ENCODE measurements at regions not wholly inside any gene's neighbourhood (a gene's known extent, or its start where the extent isn't known, plus 50 kb on each side); places are given as distances from the start of the nearest gene placed in this dataset.

DNA sequence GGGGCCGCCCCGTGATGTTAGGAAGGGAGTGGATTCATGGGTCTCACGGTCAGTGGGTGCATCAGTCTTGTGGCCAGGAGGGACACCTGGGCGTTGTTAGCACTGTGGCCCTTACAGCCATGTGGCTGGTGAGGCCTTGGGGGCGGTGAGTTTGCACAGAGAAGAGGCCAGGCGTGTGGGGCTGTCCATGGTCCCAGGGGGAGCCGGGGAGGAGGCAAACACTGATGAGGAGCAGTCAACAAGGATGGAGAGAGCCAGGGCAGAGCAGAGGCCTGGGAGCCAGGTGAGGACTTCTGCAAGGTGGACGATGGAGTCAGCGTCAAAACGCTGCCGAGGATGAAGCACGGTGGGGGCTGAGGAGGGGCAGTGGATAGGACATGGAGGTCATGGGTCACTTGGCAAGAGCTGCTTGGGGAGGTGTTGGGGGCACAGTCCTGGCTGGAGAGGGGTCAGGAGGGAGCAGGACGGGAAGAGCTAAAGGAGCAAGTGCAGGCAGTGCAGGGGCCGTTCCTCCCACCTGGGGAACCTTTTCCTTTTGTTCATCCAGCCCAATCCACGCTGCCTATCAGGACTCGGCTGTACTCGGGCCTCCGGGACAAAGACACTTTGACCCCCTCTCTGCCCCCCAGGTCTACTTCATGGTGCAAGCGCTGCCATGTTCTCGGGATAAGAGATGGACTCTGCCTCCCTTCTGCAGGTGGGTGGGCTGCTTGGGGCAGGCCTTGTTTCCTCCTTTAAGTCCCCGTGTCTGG lies 801.1 kb downstream of the TBC1D22A start:
- Mint-ChIP-seq H3K9me3 (no peaks in the 10 kb centered on the region), H3K27me3 (peaks cover 6 to 13% of the 10 kb centered on the region in 2 donors), H3K4me1 (no peaks in the 10 kb centered on the region), H3K4me3 (no peak overlapping the region), H3K27ac (no peak overlapping the region), H3K36me3 (no peaks in the 10 kb centered on the region)
- DNase-seq (no peak), ATAC-seq (replicated peaks) (no peak)

DNA sequence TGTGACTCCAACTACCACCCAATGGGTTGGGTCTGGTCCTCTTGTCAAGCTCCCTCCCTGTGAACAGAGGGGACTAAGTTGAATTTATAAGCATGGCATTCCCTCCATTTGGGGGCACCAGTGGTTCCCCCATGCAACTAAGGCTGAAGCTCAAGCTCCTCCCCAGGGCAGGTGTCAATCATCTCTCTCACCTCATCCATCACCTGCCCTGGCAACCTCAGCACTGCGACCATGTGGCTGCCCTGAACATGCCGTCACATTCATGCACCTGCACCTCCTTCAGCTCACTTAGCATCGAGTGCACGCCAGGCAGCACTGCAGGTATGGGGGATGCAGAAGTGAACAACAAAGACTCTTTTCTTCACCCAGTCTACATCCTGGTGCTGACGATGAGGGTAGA lies 799.3 kb downstream of the TBC1D22A start:
- no peaks in the 10 kb centered on the region for H3K4me1 Mint-ChIP-seq
- no peak for ATAC-seq (replicated peaks)
- peaks cover 0 to 2% of the 10 kb centered on the region in 2 donors for H3K9me3 Mint-ChIP-seq
- no peak for DNase-seq
- no peak overlapping the region for H3K4me3 Mint-ChIP-seq
- no peak overlapping the region for H3K27ac Mint-ChIP-seq
- H3K36me3 Mint-ChIP-seq: no peaks in the 10 kb centered on the region
- H3K27me3 Mint-ChIP-seq: peaks cover 6 to 13% of the 10 kb centered on the region in 2 donors

DNA sequence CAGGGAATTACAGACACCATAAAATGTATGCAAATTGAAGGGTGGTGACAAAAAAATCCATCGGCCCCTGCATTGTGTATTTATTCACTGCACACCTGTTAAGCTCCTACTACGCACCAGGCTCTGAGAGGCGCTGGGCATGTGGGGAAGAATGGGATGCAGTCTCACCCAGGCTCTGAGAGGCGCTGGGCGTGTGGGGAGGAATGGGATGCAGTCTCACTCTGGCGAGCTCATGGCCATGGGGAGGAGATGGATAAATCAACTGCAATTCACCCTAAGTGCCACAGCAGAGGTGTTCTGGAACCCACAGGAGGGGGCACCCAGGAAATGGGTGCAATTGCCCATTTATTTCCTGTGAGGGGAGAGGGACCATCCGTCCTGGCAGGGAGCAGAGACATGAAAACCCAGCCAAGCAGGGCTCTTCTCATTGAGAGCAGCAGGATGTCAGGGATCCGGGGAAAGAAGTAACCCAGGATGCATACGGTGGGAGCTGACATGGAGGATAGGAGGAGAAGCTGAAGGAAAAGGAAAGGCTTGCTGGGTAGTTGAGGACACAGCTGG lies 798.7 kb downstream of the TBC1D22A start:
- peaks cover 6 to 13% of the 10 kb centered on the region in 2 donors for H3K27me3 Mint-ChIP-seq
- H3K36me3 Mint-ChIP-seq: no peaks in the 10 kb centered on the region
- ATAC-seq (replicated peaks) (no peak), DNase-seq (no peak)
- H3K9me3 Mint-ChIP-seq: peaks cover 0 to 2% of the 10 kb centered on the region in 2 donors
- H3K27ac Mint-ChIP-seq: no peak overlapping the region
- H3K4me3 Mint-ChIP-seq: no peak overlapping the region
- H3K4me1 Mint-ChIP-seq: no peaks in the 10 kb centered on the region

DNA sequence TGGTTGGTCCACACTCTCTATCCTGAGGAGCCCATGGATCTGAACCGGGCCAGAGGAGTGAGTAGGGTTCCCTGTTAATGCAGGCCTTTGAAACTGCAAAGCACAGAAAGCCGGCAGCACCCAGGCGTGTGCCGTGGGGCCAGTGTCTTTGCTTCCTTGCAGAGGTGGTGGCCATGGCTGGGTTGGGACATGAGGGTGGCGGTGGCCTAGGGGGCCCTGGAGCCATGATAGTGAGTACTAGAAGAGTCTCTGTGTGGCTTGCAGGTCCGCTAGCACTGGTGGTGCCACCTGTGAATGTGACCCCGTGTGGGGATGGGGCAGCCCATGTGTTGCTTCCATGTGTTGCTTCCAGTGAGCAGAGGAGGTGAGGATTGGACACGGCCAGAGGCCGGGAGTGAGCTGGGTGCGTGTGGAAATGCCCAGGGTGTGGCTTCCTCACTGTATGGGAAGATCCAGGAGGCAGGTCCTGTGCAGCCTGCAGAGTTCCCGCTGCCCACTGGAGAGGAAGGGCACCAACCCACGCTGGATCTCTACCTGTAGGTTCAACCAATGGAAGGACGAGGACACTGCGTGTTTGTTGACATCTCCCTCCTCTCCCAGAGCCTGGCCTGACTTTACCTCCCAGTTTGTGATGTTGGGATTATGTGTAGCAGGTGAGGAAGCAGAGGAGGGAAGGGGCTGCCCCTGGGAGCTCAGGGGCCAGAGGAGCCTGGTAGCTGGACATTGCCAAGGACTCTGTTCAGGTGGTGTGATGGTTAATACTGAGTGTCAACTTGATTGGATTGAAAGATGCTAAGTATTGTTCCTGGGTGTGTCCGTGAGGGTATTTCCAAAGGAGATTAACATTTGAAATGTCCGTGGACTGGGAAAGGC lies 796.6 kb downstream of the TBC1D22A start:
- ATAC-seq (replicated peaks) (no peak), DNase-seq (no peak)
- no peak overlapping the region for H3K27ac Mint-ChIP-seq
- H3K4me3 Mint-ChIP-seq: no peak overlapping the region
- no peaks in the 10 kb centered on the region for H3K36me3 Mint-ChIP-seq
- peaks cover 6 to 13% of the 10 kb centered on the region in 2 donors for H3K27me3 Mint-ChIP-seq
- H3K9me3 Mint-ChIP-seq: peaks cover 0 to 2% of the 10 kb centered on the region in 2 donors
- no peaks in the 10 kb centered on the region for H3K4me1 Mint-ChIP-seq

DNA sequence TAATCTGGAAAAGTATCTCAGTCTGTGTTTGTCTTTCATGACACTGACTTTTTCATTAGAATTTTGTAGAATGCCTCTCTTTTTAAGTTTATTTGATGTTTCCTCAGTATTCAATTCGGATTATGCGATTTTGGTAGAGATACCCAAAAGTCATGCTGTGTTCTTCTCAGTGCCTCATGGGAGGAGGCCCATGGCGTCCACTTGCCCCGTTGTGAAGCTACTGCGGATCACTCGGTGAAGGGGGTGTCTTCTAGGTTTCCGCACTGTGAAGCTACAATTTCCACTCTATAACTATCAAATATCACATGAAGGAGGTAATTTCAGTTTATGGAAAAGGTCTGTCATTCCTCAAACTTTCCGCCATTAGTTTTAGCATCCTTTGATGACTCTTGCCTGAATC lies 794.0 kb downstream of the TBC1D22A start:
- DNase-seq: no peak
- no peak for ATAC-seq (replicated peaks)
- Mint-ChIP-seq H3K27me3 (peaks cover 4 to 6% of the 10 kb centered on the region in 2 donors), H3K27ac (no peak overlapping the region), H3K36me3 (no peaks in the 10 kb centered on the region), H3K9me3 (peaks cover 0 to 2% of the 10 kb centered on the region in 2 donors), H3K4me3 (no peak overlapping the region), H3K4me1 (no peaks in the 10 kb centered on the region)

DNA sequence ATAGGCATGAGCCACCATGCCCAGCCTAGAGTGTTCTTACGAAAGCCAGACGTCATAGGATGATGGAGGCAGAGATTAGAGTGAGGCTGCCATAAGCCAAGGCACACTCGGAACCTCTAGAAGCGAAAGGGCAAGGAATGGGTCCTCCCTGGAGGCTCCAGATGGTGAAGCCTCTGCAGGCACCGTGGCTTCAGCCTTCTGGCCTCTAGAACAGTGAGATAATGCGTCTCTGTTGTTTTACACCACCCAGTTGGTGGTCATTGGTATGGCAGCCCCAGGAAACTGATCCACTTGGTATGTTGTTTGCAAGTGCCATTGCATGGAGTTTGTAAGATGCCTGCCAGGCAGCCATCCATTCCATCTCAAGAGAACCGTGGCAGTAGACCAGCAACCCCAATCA lies 791.0 kb downstream of the TBC1D22A start:
- Mint-ChIP-seq H3K27ac (no peak overlapping the region), H3K4me3 (no peak overlapping the region), H3K36me3 (no peaks in the 10 kb centered on the region), H3K4me1 (no peaks in the 10 kb centered on the region), H3K9me3 (peaks cover 0 to 2% of the 10 kb centered on the region in 2 donors), H3K27me3 (no peaks in the 10 kb centered on the region)
- DNase-seq: no peak
- no peak for ATAC-seq (replicated peaks)

DNA sequence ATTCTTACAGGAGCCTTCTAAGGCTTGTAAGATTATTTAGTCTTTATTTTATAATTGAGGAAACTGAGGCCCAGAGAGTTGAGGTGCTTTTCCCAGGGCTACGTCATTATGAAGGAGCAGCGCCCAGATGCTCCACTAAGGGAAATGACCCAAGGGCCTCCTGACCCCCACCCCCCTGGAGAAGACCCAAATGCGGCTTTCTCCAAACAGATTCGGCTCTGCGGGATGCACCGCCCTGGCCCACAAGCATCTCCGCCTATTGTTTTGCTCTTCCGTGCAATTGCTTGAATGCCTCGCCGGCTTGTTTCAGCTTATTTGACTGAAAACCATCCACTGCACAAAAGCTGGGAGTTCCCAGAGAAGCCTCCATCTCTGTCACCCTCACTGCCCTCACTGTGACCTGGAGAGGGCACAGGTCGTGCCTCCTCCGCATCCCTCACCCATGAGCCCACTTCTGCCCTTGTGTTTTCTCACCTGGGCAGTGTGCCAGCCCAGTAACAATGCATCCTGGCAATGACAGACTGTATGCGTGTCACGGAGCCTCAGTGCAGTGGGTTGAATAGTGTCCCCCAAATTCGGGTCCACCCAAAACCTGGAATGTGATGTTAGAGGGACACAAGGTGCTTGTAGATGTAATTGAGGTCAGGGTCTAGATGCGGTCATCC lies 790.2 kb downstream of the TBC1D22A start:
- ATAC-seq (replicated peaks): no peak
- no peak for DNase-seq
- Mint-ChIP-seq H3K4me3 (no peak overlapping the region), H3K4me1 (no peaks in the 10 kb centered on the region), H3K27ac (no peak overlapping the region), H3K9me3 (peaks cover 0 to 2% of the 10 kb centered on the region in 2 donors), H3K36me3 (no peaks in the 10 kb centered on the region), H3K27me3 (peaks cover 0 to 8% of the 10 kb centered on the region in 2 donors)

DNA sequence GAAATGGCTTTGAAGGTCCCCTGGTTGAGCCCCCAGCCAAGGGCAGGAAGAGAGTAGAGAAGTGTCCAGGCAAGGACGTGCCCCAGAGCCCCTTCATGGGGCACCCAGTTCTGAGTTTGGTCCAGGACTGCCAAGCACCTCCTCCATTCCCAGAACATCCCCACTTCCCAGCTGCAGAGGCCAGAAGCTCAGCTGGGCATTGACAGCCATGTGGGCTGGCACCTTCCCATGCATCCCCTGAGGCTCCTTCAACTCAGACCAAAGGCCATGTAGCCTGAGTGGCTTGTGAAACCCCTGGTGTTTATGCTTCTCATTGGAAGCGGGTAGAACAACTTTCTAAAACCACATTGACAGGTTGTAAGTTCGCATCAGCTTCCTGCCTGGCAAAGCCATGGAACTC lies 789.6 kb downstream of the TBC1D22A start:
- H3K27ac Mint-ChIP-seq: no peak overlapping the region
- H3K9me3 Mint-ChIP-seq: peaks cover under 1% of the 10 kb centered on the region in 2 donors
- DNase-seq: no peak
- H3K36me3 Mint-ChIP-seq: no peaks in the 10 kb centered on the region
- no peaks in the 10 kb centered on the region for H3K4me1 Mint-ChIP-seq
- no peak for ATAC-seq (replicated peaks)
- no peak overlapping the region for H3K4me3 Mint-ChIP-seq
- peaks cover 5 to 14% of the 10 kb centered on the region in 2 donors for H3K27me3 Mint-ChIP-seq

DNA sequence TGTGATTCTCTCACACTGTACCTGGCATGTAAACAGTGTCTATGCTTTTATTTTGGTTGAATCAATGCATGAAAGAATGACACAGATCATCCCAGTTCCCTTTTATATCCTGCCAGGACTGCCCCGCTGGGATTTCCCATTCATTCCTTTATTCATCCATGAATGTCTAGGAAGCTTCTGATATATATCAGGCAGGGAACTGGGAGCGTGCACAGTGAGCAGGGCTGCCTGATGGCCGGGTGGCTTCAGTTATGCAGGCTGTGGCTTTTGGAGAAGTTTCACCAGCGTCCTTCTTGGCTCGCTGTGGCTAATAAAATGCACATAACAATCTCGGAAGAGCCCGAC lies 789.0 kb downstream of the TBC1D22A start:
- no peak overlapping the region for H3K4me3 Mint-ChIP-seq
- no peak for DNase-seq
- H3K36me3 Mint-ChIP-seq: no peaks in the 10 kb centered on the region
- H3K4me1 Mint-ChIP-seq: no peaks in the 10 kb centered on the region
- H3K27ac Mint-ChIP-seq: no peak overlapping the region
- peaks cover 0 to 3% of the 10 kb centered on the region in 2 donors for H3K9me3 Mint-ChIP-seq
- ATAC-seq (replicated peaks): no peak
- H3K27me3 Mint-ChIP-seq: peaks cover 9 to 18% of the 10 kb centered on the region in 2 donors

DNA sequence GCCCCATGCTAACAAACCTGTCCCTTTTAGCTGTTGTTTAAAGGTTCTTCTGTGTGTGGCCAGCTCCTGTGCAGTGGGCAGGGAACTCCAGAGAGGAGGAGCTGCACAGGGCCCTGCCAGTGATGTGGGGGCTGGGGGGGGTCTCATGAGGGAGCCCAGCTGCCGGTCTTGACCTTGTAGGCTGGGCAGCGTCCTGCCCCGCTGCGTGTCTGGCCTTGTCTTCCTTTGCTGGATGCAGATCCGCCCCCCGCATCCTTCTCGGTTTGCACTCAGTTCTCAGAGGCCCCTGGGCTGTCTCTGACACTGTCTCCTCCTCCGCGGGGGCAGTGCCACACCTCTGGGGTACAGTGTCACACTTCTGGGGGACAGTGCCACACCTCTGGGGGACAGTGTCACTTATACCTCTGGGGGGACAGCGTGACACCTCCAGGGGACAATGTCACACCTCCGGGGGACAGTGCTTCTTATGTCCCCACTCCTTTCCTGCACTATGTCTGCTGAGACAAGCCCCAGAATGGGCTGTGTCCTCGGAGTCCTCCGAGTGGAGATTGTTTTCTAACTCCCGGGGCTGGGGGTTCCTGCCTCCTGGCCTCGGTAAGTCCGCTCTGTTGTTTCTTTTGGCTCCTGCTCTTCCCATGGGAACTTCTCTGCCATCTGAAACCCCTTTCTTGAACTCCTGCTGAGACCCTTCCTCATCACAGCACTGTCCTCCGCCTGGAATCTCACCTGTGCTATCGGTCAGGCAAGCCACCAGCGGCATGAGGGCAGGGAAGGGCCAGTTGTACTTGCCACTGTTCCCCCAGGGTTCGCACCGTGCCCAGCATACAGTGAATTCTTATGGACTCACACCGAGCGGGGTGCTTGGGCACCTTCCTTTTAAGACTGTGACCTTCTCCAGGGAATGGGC lies 788.3 kb downstream of the TBC1D22A start:
- H3K36me3 Mint-ChIP-seq: no peaks in the 10 kb centered on the region
- peaks cover under 1 to 3% of the 10 kb centered on the region in 2 donors for H3K9me3 Mint-ChIP-seq
- no peak overlapping the region for H3K27ac Mint-ChIP-seq
- DNase-seq (no peak), ATAC-seq (replicated peaks) (no peak)
- H3K27me3 Mint-ChIP-seq: peaks cover 9 to 18% of the 10 kb centered on the region in 2 donors
- no peak overlapping the region for H3K4me3 Mint-ChIP-seq
- no peaks in the 10 kb centered on the region for H3K4me1 Mint-ChIP-seq

DNA sequence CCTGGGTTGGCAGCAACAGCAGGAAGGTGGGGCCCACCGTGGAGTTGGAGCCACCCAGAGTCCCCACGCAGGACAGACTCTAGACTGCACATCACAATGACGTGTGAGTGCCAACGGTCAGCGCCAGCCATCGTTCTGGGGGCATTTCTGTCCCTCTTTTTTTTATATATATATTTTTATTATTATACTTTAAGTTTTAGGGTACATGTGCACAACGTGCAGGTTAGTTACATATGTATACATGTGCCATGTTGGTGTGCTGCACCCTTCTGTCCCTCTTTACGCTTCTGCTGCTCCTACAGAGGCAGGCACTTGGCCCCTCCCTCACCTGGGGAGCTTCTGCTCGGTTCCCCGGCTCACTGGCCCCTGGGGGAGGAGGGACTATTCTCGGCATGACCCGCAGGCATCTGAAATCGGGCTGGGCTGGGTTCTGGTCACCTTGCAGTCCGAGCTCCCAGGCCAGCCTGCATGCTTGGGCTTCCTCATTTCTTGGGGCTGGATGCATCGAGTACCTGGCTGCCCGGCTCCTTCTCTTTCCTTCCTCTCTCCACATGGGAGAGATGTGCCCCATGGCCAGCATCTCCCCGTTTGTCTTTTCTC lies 787.4 kb downstream of the TBC1D22A start:
- no peaks in the 10 kb centered on the region for H3K36me3 Mint-ChIP-seq
- DNase-seq (no peak), ATAC-seq (replicated peaks) (no peak)
- no peak overlapping the region for H3K27ac Mint-ChIP-seq
- H3K27me3 Mint-ChIP-seq: peaks cover 9 to 18% of the 10 kb centered on the region in 2 donors
- no peaks in the 10 kb centered on the region for H3K4me1 Mint-ChIP-seq
- H3K9me3 Mint-ChIP-seq: peaks cover 2 to 3% of the 10 kb centered on the region in 2 donors
- H3K4me3 Mint-ChIP-seq: no peak overlapping the region

DNA sequence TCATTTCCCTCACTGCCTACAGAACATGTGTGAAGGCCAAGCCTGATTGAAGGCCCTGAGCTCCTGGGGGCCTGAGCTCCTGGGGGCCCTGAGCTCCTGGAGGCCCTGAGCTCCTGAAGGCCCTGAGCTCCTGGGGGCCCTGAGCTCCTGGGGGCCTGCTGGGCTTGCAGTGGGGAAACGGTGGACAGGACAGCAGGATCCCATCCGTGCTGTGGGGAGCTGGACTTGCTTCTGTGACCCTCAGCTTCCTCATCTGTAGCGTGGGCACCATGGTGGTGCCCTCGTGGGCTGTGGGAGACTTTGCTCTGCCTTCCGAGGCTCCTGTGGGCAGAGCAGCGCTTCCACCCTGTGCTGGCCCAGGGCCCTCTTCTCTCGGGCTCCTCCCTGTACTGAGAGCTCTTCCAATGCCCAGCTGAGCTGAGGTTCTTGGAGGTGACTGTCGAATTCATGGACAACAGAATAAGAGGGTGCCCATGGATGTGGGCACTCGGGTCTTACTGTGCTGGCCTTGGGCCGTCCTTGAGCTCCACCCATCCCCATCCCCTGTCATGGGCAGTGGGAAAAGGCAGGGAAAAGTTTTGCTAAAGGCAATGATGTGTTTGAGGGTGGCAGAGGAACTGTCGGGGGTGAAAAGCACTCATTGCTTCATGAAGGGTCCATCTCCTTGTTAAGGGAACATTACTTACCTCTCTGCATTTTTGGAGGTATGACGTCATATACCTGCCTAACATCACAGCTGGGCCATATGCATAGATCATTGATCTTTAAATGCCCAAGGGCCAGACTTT lies 786.7 kb downstream of the TBC1D22A start:
- peaks cover 2 to 3% of the 10 kb centered on the region in 2 donors for H3K9me3 Mint-ChIP-seq
- no peak for ATAC-seq (replicated peaks)

More for the DNA sequence above, 786.7 kb downstream of the TBC1D22A start:
- H3K4me1 Mint-ChIP-seq: no peaks in the 10 kb centered on the region
- H3K27ac Mint-ChIP-seq: no peak overlapping the region
- H3K36me3 Mint-ChIP-seq: no peaks in the 10 kb centered on the region
- no peak overlapping the region for H3K4me3 Mint-ChIP-seq
- H3K27me3 Mint-ChIP-seq: peaks cover 9 to 18% of the 10 kb centered on the region in 2 donors
- DNase-seq: no peak
